BLaER1 treated with 17β-estradiol and CSF1 and Interleukin-3, amounts not matched to agents 10 nM and 100 nM (cell line): ENCODE measurements at regions not wholly inside any gene's neighbourhood (a gene's known extent, or its start where the extent isn't known, plus 50 kb on each side); places are given as distances from the start of the nearest gene placed in this dataset.
A peak's percentile ranks its signal among the peaks of the same experiment; 100 is the strongest.
"Not testable (repeated sequence)": the region's sequence is repeated elsewhere in the genome, so short reads cannot be mapped to it uniquely, and the experiment has no call there.

ENCODE experiments used
- H3K27ac ChIP-seq, 11 experiments: shearing (Covaris generic); formaldehyde crosslinking; 2 replicates each; pipeline ENCODE4 v1.8.1; 2022
- H3K27me3 ChIP-seq, 11 experiments: shearing (Covaris generic); formaldehyde crosslinking; 2 replicates each; pipeline ENCODE4 v1.8.1; 2022
- H3K36me3 ChIP-seq, 11 experiments: shearing (Covaris generic); formaldehyde crosslinking; 2 replicates each; pipeline ENCODE4 v1.8.1; 2022
- H3K4me1 ChIP-seq, 10 experiments: shearing (Covaris generic); formaldehyde crosslinking; 2 replicates each; pipeline ENCODE4 v1.8.1; 2022
- H3K4me2 ChIP-seq, 11 experiments: shearing (Covaris generic); formaldehyde crosslinking; 2 replicates each; pipeline ENCODE4 v1.8.1; 2022
- H3K4me3 ChIP-seq, 10 experiments: shearing (Covaris generic); formaldehyde crosslinking; 2 replicates each; pipeline ENCODE4 v1.8.1; 2022
- H3K9ac ChIP-seq, 11 experiments: shearing (Covaris generic); formaldehyde crosslinking; 2 replicates each; pipeline ENCODE4 v1.8.1; 2022
- H3K9me3 ChIP-seq, 11 experiments: shearing (Covaris generic); formaldehyde crosslinking; replicated peaks in 1 of 11; 2 replicates each; pipeline ENCODE4 v1.8.1; 2022
- H4K20me1 ChIP-seq, 11 experiments: shearing (Covaris generic); formaldehyde crosslinking; 2 replicates each; pipeline ENCODE4 v1.8.1; 2022
- Cebpa-rat ChIP-seq, 11 experiments: shearing (Covaris generic); IDR thresholded peaks; 2 replicates each; pipeline ENCODE4 v1.8.1; 2022

DNA sequence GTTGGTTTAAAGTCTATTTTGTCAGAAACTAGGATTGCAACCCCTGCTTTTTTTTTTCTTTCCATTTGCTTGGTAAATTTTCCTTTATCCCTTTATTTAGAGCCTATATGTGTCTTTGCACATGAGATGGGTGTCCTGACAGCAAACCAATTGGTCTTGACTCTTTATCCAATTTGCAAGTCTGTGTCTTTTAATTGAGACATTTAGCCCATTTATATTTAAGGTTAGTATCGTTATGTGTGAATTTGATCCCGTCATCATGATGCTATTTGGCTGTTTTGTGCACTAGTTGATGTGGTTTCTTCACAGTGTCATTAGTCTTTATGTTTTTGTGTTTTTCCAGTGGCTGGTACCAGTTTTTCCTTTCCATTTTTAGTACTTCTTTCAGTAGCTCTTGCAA, 127.7 kb upstream of the ZNF267 start:
- no peak overlapping the region for H3K9ac ChIP-seq
- no peaks in the 10 kb centered on the region for H4K20me1 ChIP-seq
- no peaks in the 10 kb centered on the region for H3K4me1 ChIP-seq
- H3K9me3 ChIP-seq, result peaks cover 97 to 100% (median 98%) of the 10 kb centered on the region in 11 experiments
- H3K4me2 ChIP-seq, result no peak overlapping the region
- H3K36me3 ChIP-seq, result peaks cover 86 to 96% (median 88%) of the 10 kb centered on the region in 11 experiments
- H3K4me3 ChIP-seq, result peak overlapping the region in 6 of 10 experiments; percentile 2 to 19 (median 10); a peak in 1 of 20 replicates
- H3K27me3 ChIP-seq, result no peaks in the 10 kb centered on the region
- no peak for TF ChIP-seq Cebpa-rat (IDR thresholded peaks at IDR 0.05)
- no peak overlapping the region for H3K27ac ChIP-seq

DNA sequence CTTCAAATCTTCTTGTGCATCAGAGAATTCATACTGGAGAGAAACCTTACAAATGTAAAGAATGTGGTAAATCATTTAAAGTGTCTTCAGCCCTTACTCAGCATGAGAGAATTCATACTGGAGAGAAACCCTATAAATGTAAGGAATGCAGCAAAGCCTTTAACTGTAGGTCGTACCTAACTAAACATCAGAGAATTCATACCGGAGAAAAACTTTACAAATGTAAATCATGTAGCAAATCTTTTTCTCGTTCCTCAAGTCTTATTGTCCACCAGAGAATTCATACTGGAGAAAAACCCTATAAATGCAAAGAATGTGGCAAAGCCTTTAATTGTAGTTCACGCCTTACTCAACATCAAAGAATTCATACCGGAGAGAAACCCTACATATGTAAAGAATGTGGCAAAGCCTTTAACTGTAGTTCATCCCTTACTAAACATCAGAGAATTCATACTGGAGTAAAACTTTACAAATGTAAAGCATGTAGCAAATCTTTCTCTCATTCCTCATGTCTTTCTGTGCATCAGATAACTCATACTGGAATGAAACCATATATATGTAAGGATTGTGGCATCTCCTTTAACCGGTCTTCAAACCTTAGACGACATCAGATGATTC, 118.5 kb upstream of the ZNF267 start:
- Histone ChIP-seq H3K4me2 (no peak overlapping the region), H3K27ac (no peak overlapping the region), H3K4me1 (no peaks in the 10 kb centered on the region), H3K9ac (no peak overlapping the region), H3K9me3 (peaks cover 94 to 96% (median 95%) of the 10 kb centered on the region in 11 experiments), H4K20me1 (no peaks in the 10 kb centered on the region), H3K27me3 (no peaks in the 10 kb centered on the region), H3K36me3 (peaks cover 86 to 96% (median 94%) of the 10 kb centered on the region in 11 experiments), H3K4me3 (peak overlapping the region in 6 of 10 experiments; percentile 9 to 40 (median 20); a peak in 5 of 20 replicates)
- no peak for TF ChIP-seq Cebpa-rat (IDR thresholded peaks at IDR 0.05)

DNA sequence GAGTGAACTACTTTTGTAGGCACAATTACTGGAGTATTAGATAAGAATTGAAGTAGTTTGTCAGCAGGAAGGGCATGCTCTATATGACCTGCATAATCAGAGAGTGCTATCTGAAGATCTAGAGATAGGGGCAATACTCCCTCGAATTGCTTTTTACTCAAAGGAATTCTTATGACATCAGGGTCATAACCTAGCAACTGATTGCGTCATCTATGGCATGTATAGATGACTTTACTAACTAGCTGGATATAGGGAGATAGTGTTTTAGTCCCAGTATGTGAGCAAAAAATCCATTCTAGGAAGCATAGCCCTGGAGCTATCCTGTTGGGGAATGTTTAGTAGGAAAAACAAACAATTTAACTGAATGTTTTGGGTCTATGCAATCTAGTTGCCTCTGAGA, 109.5 kb upstream of the ZNF267 start:
- Histone ChIP-seq H3K4me3 (peak overlapping the region in 5 of 10 experiments; percentile 1 to 24 (median 4); a peak in 3 of 20 replicates), H3K27me3 (no peaks in the 10 kb centered on the region), H4K20me1 (no peaks in the 10 kb centered on the region), H3K4me2 (no peak overlapping the region), H3K9ac (no peak overlapping the region), H3K4me1 (no peaks in the 10 kb centered on the region), H3K27ac (no peak overlapping the region), H3K9me3 (peaks cover 88 to 94% (median 92%) of the 10 kb centered on the region in 11 experiments), H3K36me3 (peaks cover 40 to 86% (median 51%) of the 10 kb centered on the region in 11 experiments)
- peak in 4 of 11 experiments; percentile 28 to 47 (median 30); a peak in 3 of 22 replicates for TF ChIP-seq Cebpa-rat (IDR thresholded peaks at IDR 0.05)

DNA sequence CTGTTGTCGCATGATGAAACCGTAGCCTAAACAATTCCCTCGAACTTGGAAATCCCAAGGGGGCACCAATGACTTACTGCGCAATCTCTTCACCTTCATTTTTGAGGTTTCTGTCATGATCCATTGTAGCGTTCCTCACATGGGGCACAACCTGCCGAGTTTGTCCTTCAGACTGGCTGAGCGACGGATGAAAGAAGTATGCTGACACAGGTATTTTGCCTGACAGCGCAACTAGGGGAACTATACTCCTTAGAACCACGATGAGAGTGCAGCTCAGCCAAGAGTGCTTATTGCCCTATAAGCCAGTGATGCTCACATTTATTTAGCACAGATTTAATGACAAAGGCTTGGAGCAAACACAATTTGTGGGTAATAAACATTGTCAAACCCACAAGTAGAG, 106.3 kb upstream of the ZNF267 start:
- Histone ChIP-seq H3K9ac (no peak overlapping the region), H3K4me1 (no peaks in the 10 kb centered on the region), H3K36me3 (peaks cover 21 to 87% (median 41%) of the 10 kb centered on the region in 11 experiments; a peak in 21 of 22 replicates), H4K20me1 (no peaks in the 10 kb centered on the region), H3K9me3 (peaks cover 96 to 100% (median 99%) of the 10 kb centered on the region in 11 experiments), H3K27ac (no peak overlapping the region), H3K4me2 (no peak overlapping the region), H3K27me3 (no peaks in the 10 kb centered on the region), H3K4me3 (no peak overlapping the region)
- TF ChIP-seq Cebpa-rat (IDR thresholded peaks at IDR 0.05), result no peak

DNA sequence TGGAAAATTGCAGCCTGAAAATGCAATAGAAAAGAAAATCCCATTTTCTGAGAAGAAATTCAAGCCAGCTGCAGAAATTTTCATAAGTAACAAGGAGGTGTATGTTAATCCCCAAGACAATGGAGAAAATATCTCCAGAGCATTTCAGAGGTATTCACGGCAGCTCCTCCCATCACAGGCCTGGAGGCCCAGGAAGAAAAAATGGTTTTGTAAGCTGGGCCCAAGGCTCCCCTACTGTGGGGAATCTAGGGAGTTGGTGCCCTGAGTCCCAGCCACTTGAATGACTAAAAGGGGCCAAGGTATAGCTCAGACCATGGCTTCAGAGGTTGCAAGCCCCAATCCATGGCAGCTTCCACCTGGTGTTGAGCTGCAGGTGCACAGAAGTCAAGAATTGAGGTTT, 93.3 kb upstream of the ZNF267 start:
- no peak overlapping the region for H3K4me2 ChIP-seq
- H4K20me1 ChIP-seq, result no peaks in the 10 kb centered on the region
- peaks cover 86 to 100% (median 93%) of the 10 kb centered on the region in 11 experiments for H3K9me3 ChIP-seq
- H3K27ac ChIP-seq, result no peak overlapping the region
- H3K27me3 ChIP-seq, result no peaks in the 10 kb centered on the region
- no peak for TF ChIP-seq Cebpa-rat (IDR thresholded peaks at IDR 0.05)
- no peak overlapping the region for H3K9ac ChIP-seq
- H3K4me1 ChIP-seq, result no peaks in the 10 kb centered on the region
- H3K36me3 ChIP-seq, result peaks cover 0 to 35% (median 17%) of the 10 kb centered on the region in 11 experiments; a peak in 14 of 22 replicates
- H3K4me3 ChIP-seq, result peak overlapping the region in 2 of 10 experiments; percentile 11 to 18; a peak in 2 of 20 replicates

DNA sequence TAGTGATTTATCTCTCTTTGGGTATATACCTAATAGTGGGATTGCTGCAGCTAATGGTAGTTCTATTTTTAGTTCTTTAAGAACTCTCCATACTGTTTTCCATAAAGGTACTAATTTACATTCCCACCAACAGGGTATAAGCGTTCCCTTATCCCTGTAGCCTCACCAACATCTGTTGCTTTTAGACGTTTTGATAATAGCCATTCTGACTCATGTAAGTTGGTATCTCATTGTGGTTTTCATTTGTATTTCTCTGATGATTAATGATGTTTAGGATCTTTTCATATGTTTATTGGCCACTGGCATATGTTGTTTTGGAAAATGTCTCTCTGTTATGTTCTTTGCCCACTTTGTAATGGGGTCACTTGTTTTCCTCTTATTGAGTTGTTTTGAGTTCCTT, 88.5 kb upstream of the ZNF267 start:
- Histone ChIP-seq H3K4me2 (no peak overlapping the region), H3K9ac (no peak overlapping the region), H3K9me3 (peaks cover 67 to 100% (median 96%) of the 10 kb centered on the region in 11 experiments), H4K20me1 (no peaks in the 10 kb centered on the region), H3K4me1 (no peaks in the 10 kb centered on the region), H3K36me3 (peaks cover 0 to 40% (median 15%) of the 10 kb centered on the region in 11 experiments; a peak in 15 of 22 replicates), H3K27me3 (no peaks in the 10 kb centered on the region), H3K27ac (no peak overlapping the region), H3K4me3 (no peak overlapping the region)
- TF ChIP-seq Cebpa-rat (IDR thresholded peaks at IDR 0.05), result no peak

DNA sequence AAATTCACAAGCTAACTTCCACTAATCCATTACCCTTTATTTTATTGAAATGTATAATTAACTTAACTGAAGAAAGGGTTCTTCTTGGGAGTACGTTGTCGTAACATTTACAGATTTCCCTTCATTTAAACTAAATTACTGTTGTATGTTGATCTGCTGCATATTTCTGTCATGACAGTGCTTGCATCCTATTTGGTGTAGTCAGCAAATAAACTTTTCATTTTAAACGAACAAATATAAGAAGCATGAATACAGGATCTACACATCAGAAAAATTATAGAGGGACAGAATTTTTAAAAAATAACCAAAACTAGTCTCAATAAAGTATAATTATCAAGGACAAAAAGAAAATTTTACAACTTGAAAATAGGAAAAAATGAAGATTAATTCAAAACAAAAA, 66.5 kb upstream of the ZNF267 start:
- no peak for TF ChIP-seq Cebpa-rat (IDR thresholded peaks at IDR 0.05)
- Histone ChIP-seq H3K9ac (no peak overlapping the region), H3K27me3 (no peaks in the 10 kb centered on the region), H3K4me2 (peak overlapping the region in 3 of 11 experiments; percentile 47 to 61 (median 57); a peak in 5 of 22 replicates), H3K9me3 (peaks cover 29 to 47% (median 39%) of the 10 kb centered on the region in 11 experiments), H3K4me1 (peaks cover 0 to 16% (median 9%) of the 10 kb centered on the region in 10 experiments; a peak in 12 of 20 replicates), H3K27ac (no peak overlapping the region), H3K36me3 (no peaks in the 10 kb centered on the region), H4K20me1 (no peaks in the 10 kb centered on the region), H3K4me3 (no peak overlapping the region)

DNA sequence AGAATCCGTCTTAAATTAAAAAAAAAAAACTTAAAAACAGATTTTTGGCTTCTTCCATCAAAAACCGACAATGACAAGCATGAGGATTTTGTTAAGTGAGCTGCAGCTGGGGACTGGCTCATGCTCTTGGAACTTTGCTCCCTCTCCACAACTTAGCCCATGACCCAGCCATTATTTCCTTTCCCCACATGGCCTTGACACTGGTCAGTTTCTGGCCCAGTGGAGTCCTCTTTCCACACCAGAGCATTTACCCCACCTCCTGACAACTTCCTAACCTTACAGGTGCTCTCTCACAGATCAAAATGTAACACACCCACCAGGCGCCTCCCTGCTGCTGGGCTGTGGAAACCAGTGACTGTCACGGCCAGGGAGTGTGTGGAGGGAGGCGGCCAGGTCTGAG, 62.7 kb upstream of the ZNF267 start:
- Histone ChIP-seq H3K4me3 (no peak overlapping the region), H3K9ac (no peak overlapping the region), H3K9me3 (peaks cover 6 to 24% (median 14%) of the 10 kb centered on the region in 11 experiments; a peak in 21 of 22 replicates), H3K36me3 (no peaks in the 10 kb centered on the region), H3K4me1 (peaks cover 0 to 14% (median 9%) of the 10 kb centered on the region in 10 experiments; a peak in 12 of 20 replicates), H3K27ac (no peak overlapping the region), H3K27me3 (no peaks in the 10 kb centered on the region), H3K4me2 (no peak overlapping the region), H4K20me1 (no peaks in the 10 kb centered on the region)
- no peak for TF ChIP-seq Cebpa-rat (IDR thresholded peaks at IDR 0.05)

DNA sequence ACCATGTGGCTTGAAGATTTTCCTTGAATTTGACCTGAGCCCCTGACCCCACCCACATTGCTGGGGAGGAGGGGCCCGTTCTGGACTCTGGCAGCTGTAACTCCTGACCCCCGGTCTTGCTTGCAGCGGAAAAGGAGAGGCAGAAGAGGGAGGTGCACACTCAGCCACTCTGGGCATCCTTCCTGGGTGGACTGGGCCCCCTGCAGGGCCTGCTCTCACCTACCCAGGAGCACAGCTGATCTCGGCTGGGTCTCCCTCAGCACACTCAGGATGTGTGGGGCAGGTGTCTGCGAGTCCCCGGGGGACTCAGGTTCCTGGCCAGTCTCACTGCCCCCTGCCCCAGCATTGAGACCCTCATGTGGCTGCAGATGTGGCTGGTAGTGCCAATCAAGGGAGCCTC, 57.5 kb upstream of the ZNF267 start:
- not testable (repeated sequence) for H3K27me3 ChIP-seq, H3K4me3 ChIP-seq, H4K20me1 ChIP-seq, H3K36me3 ChIP-seq, H3K27ac ChIP-seq, H3K4me2 ChIP-seq, H3K4me1 ChIP-seq, H3K9ac ChIP-seq
- H3K9me3 ChIP-seq, result peaks cover 21 to 33% (median 23%) of the 10 kb centered on the region in 11 experiments

DNA sequence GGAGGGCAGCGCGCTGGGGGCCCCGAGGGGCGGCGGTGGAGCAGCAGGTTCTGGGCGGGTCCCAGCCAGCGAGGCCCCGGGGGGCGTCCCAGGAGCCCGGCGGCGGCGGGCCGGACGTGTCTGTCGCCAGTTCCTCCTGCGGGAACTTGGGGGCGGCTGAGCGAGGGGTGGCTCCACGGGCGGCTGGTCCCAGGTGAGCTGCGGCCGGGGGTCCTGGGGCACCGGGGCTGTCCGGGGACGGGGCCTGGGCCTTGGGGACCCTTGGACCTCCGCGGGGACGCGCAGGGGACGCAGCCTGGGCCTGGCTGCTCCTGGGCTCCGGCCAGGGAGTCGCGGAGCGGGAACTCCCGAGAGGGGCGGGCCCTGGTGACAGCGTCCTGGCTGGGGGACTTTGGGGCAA, 54.2 kb upstream of the ZNF267 start:
- Histone ChIP-seq H3K4me1 (no peaks in the 10 kb centered on the region), H3K4me3 (no peak overlapping the region), H3K27me3 (no peaks in the 10 kb centered on the region), H3K36me3 (no peaks in the 10 kb centered on the region), H3K27ac (no peak overlapping the region), H3K4me2 (no peak overlapping the region), H3K9me3 (peaks cover 27 to 63% (median 36%) of the 10 kb centered on the region in 11 experiments), H3K9ac (no peak overlapping the region), H4K20me1 (no peaks in the 10 kb centered on the region)
- no peak for TF ChIP-seq Cebpa-rat (IDR thresholded peaks at IDR 0.05)
